ENCODE measurements at regions not wholly inside any gene's neighbourhood (a gene's known extent, or its start where the extent isn't known, plus 50 kb on each side); places are given as distances from the start of the nearest gene placed in this dataset.

DNA sequence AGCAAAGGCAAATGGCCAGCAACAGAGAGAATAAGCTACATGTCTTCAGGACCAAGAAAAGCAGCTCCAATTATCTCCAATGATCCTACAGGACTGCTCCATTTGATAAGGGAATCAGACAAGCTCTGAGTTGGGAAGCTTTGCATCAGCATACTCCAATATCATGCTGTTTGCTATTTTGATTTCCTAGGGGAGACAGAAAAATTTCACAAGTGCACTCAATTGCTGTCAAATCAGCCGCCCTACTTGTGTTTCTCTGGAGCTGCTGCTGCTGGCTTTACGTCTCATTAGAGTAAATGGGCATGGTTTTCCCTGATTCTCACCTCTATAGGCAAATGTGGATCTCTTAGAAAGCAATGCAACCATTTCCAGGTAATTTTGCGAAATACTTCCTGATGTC is 201.7 kb downstream of the PRELID2 start:
- TF ChIP-seq CTCF (IDR thresholded peaks at IDR 0.05; ENCODE audit: borderline replicate concordance, extremely low read depth, low read length, poor library complexity, severe bottlenecking) (no peak), EZH2 (IDR thresholded peaks at IDR 0.05; ENCODE audit: borderline replicate concordance, low read depth, low read length, severe bottlenecking) (no peak)
